Amygdala (tissue), 56 donors: ENCODE measurements at regions not wholly inside any gene's neighbourhood (a gene's known extent, or its start where the extent isn't known, plus 50 kb on each side); places are given as distances from the start of the nearest gene placed in this dataset.
"Not testable (repeated sequence)": the region's sequence is repeated elsewhere in the genome, so short reads cannot be mapped to it uniquely, and the experiment has no call there.

ENCODE experiments used
- DNase-seq, 56 donors: peaks; one replicate each; lab custom pipeline; 2025; lab: John Stamatoyannopoulos, UW

DNA sequence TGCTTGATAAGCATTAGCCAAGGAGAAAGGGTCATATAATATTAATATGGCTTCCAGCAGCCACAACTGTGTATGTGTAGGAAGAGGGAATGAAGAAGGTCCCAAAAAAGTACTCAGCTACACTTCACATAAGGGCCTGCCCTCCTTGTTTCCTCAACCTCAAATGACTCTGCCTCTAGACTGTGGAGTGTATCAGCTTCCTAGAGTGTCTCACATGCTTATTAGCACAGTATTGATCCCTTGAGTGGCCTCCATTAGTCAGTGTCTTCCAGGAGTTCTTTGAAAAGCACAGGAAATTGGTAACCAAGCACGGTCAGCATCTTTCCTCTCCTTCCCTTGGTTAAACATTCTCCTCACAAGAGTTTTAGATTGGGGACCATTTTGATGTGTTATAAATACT is 190.4 kb upstream of the ATP10B start:
- no peak for DNase-seq

DNA sequence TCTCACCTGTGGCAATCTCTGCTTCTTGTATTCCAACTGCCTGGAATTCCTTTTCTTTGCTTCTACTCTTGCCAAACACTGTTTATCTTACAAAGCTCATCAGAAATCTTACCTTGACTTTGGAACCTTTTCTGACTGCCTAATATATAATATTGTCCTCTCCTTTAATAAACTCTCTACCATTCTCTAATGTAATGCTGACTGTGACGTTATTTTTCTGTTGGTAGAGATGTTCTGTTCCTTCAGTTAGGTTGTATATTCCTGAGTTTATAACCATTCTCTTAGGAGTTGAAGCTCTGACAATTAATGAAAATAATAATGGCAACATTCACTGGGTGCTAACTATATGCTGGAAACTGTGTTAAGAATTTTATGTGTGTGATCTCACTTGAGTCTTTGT is 188.8 kb upstream of the ATP10B start:
- no peak for DNase-seq

DNA sequence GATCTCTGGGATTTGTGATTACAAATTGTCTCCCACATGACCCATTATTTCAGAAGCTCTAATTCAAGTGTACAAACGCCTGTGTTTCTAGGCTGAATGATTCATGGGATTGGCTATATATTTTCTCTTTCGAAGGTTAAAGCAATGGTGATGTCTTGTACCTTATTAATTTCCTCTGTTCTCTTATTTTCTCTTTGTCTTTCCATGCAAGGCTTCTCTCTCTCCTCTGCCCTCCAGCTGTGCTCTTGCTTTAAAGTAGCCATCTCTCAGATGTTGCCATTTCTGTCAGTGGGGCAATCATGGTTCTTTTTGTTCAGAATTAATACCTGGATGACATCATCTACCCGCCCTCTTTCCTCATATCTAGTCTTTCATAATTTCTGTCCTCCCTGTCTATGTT is 184.3 kb upstream of the ATP10B start:
- no peak for DNase-seq

GRCh38 chr5:161034451-161034850 is 182.4 kb upstream of the ATP10B start:
- no peak for DNase-seq

DNA sequence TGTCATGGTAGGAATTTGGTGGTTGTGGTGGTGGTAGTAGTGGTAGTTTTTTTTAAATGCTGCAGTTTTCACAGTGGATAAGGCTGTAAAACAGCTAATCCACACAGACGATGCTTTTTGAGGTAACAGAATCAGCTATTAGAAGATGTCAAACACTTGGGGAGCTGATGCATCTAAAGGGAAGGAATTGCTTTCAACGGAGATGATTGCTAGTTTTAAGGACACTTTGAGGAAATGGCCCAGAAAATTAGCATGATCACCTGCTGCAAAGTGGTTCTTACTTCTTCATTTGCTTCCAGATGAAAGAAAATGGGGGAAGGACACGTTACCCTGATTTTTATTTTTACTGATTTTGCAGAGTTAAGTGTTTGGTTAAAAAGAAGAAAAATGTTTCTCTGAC is 178.2 kb upstream of the ATP10B start:
- no peak for DNase-seq

GRCh38 chr5:161027763-161028162 is 175.8 kb upstream of the ATP10B start:
- DNase-seq = peak in 2 of 56 donors; percentile 0 to 10

- DNase-seq = no peak
Observed at GRCh38 chr5:161023551-161023950, 171.5 kb upstream of the ATP10B start.

- no peak for DNase-seq
Observed at GRCh38 chr5:161022151-161022550, 170.1 kb upstream of the ATP10B start.

DNA sequence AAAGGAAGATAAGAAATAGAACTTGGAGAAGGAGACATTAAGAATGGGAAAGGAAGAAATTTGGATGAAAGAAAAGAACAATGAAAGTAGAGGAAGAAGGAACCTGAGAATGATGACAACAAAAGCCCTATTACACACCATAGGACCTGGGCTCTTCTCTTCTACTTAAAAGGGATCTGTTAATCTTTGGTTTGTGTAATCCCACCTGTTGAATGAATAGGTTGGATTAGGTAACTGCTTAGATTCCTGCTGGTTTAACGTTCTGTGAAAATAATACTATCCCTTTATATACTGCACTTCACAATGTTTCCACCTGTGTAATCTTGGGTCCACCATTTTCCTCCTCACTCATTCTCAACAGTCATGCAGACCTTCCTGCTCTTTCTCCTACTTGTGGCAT is 157.8 kb upstream of the ATP10B start:
- no peak for DNase-seq

- no peak for DNase-seq
Observed at GRCh38 chr5:161009194-161009593, 157.2 kb upstream of the ATP10B start.

GRCh38 chr5:161007879-161008278 is 155.9 kb upstream of the ATP10B start:
- no peak for DNase-seq

DNA sequence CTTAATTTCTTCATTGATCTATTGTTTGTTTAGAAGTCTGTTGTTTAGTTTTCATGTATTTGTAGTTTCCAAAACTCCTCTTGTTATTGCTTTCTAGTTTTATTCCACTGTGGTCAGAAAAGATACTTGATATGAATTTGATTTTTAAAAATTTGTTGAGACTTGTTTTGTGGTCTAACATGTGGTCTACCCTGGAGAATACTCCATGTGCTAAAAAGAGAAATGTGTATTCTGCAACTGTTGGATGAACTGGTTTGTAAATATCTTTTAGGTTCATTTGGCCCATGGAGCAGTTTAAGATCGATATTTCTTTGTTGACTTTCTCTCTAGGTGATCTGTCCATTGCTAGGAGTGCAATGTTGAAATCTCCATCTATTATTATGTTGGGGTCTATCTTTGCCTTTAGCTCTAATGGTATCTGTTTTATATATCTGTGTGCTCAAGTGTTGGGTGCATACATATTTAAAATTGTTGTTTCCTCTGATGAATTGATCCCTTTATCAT is 150.6 kb upstream of the ATP10B start:
- DNase-seq = no peak

DNA sequence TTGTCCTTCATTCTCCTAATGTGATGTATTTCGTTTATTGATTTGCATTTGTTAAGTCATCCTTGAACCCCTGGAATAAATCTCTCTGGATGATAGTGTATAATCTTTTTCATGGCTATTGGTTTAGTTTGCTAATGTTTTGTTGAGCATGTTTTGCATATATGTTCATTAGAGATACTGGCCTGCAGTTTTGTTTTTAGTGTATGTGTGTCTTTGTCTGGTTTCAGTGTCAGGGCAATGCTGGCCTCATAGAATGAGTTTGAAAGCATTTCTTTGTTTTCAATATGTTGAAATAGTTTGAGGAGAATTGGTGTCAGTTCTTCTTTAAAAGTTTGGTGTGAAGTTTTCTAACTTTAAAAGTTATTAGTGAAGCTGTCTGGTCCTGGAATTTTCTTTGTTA is 149.6 kb upstream of the ATP10B start:
- no peak for DNase-seq

- DNase-seq = not testable (repeated sequence)
Observed at GRCh38 chr5:161001142-161001541, 149.1 kb upstream of the ATP10B start.

GRCh38 chr5:160991205-160991604 is 139.2 kb upstream of the ATP10B start:
- DNase-seq = no peak

- no peak for DNase-seq
Observed at GRCh38 chr5:160979385-160979784, 127.4 kb upstream of the ATP10B start.

DNA sequence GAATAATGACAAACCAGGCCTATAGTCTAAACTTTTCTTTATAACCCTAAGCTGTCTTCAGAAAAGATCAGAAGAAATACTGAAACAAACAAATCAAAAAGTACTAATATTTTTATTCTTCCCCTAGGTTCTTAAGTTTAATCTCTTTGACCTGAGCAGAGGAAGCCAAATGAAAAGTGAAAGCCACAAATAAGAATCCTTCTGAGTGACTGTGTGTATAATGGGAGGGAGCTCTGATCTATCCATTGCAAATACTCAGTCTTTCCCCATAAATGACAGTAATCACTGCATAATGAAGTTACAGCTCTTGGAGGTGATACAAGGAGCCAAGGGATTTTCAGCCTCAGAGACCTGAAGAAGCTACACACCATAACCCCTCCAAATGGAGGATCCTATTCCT is 126.9 kb upstream of the ATP10B start:
- DNase-seq = no peak

GRCh38 chr5:160976181-160976580 is 124.2 kb upstream of the ATP10B start:
- DNase-seq = no peak

DNA sequence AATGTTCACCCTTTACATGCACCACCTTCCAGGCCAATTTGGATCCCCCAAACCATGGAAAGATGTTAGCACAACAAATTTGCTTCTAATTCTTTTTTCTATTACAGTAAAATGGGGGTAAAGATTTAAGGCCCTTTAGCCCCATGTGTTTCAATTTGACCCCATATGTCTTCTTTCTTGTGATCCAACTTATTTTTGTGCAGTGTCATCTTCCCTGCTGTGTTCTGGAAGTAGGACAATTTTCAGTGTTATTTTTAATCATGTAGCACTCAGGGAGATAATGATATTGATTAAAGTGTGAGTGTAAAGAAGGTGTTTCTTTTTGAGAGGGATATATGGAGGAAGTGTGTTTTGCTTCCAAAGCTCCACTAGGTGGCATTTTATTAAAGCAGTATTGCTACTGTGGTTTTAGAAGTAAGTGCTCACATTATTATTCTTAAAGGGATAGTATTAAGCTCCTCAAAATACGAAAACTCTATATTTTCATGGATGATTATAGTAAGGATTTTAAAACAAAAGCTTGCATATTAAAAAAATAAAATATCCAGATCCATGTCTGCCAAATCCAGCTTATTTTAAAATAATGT is 118.7 kb upstream of the ATP10B start:
- no peak for DNase-seq

- DNase-seq = no peak
Observed at GRCh38 chr5:160969645-160970044, 117.6 kb upstream of the ATP10B start.

DNA sequence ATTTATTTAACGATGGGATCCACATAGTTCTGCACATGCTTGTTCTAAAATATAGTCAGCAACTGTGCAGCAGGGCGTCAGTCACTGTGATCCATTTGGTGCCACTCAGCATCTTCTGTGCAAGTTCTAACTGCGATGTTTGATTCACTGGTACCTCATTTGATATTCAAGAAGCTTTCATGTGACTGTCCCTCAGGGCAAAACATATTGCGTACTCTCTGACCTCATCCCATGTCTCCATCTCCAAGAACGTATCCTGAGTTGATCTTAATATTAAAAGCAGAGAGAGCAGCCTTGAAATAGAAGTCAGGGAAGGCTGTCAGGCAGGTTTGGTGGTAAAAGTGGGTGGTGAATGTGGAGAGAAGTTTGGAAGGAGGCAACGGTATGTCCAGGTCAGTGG is 116.5 kb upstream of the ATP10B start:
- DNase-seq = no peak

- DNase-seq = no peak
Observed at GRCh38 chr5:160966921-160967320, 114.9 kb upstream of the ATP10B start.

DNA sequence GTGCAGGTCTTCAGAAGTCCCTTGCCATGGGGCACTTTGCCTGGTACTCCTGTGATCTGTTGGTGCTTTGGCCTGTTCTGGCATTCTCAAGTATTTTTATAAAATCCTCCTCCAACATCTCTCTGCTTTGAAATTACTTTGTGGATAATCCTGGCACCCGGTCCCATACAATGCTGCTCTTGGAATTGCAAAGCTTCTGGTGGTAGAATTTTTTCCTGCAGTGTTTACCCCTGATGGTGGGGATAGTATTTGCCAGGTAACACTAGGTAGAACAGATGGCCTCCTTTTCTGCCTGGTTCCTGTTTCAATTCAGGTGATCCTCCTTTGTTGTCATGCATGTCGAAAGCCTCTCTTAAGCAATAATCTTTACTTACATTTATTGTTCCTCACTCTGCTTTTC is 109.8 kb upstream of the ATP10B start:
- DNase-seq = no peak
